Left forelimb (tissue), 1 donor: ENCODE measurements at regions not wholly inside any gene's neighbourhood (a gene's known extent, or its start where the extent isn't known, plus 50 kb on each side); places are given as distances from the start of the nearest gene placed in this dataset.
"Not testable (repeated sequence)": the region's sequence is repeated elsewhere in the genome, so short reads cannot be mapped to it uniquely, and the experiment has no call there.

Source experiments
- DNase-seq: peaks from one replicate; pipeline ENCODE4 v3.0.0-alpha.2; 2018; ENCODE audit warnings: low spot score

DNA sequence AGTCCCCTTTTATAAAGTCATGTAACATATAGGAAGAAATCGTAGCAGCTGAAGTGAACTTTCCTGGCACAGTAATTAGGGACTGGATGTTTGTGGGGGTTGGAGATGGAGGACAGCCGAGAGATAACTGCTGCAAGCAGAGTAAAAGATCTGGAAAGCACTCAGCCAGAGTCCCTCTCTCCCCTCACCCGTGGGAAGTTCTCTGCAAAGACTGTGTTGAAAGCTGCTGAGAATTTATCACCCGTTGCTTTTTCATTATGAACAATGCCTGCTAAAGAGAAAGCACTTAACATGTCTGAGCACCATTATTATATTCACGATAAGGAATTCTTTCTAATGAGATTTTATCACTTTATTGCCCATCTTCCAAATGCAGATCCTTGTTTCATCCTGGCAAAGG, 248.8 kb downstream of the SHOX2 start:
- DNase-seq: no peak

DNA sequence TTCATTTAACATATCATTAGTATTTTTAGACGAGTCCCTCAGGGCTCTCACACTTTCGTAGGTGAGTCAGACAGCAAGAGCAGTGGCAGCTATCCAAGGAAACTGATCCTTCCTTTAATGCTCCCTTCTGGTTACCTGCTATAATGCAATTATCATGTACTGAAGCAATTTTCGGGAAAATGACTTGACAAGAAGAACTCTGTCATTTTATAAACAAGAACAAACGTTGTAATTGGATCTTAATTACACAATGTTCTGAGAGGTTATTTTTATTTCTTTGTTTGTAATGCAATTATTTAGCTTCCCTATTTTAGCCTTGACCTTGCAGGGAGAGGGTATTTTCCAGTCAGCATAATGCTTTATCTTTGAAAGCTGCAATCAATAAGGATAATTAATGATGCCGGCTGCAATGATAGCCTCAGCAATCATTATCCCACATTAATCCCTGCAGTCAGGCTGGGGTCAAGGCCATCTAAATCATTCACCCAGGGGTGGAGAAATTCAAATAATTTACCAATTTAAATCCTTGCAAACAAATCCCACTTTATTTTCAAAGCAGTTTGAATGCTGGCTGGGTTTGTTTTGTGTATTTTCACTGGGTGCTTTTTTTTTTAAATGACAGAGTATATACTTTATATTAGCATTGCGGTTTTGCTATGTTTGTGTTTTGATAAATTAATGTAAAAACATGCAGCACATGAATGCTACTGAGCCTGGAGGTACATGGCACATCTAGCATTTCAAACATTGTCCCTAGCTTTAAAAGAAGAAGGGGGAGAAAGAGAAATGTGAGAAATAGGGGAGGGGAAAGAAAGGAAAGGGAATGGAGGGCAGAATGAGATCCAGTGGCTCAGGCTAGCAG, 249.9 kb downstream of the SHOX2 start:
- DNase-seq: no peak

DNA sequence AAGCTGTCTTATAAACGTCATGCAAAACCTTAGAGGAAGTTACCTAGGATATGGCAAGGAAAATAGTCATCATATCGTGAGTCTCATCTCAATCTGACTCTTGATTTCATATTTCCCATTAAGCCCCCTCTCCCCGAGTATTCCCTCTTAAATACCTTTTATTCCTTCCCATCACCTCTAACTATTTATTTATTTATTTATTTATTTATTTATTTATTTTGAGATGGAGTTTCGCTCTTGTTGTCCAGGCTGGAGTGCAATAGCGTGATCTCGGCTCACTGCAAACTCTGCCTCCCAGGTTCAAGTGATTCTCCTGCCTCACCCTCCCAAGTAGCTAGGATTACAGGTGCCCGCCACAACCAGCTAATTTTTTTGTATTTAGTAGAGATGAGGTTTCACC, 260.4 kb downstream of the SHOX2 start:
- not testable (repeated sequence) for DNase-seq

- DNase-seq: no peak
These were observed 261.2 kb downstream of the SHOX2 start for GRCh38 chr3:157844800-157845565.

GRCh38 chr3:157844216-157844615, 262.0 kb downstream of the SHOX2 start:
- DNase-seq: no peak

GRCh38 chr3:157841029-157841428, 265.2 kb downstream of the SHOX2 start:
- no peak for DNase-seq

DNA sequence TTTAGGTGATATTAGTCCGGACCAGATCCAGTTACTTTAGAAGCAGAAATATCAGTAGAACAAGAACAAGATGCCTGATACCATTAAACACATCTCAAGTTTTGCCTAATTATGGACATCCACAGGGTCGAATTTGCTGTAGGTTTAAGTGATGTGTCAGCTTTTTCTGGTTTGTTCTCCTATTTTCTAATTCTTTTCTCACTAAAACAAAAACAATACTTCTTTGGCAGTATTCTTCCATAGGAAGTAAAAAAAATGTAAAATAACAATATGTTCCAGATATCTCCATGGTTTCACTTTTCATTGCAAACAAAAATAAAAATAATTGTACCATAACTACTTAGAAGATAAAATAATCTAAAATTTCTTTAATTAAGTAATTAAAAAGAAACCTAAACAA, 265.7 kb downstream of the SHOX2 start:
- no peak for DNase-seq

DNA sequence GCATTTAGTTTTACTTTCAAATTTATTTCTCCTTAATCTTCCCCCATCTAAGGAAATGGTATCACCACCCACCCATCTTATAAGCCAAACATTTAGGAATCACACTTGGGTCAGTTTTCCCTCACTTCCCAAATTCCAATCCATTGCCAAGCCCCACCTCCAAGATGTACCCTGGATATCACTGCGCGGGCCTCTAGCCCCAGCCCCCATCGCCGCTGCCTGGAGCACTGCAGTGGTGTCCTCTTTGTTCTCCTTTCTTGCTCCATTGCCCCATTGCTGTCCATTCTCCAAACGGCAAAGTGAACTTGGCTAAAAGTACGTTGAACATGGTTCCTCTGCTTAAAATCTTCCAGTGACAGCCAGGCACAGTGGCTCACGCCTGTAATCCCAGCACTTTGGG, 267.8 kb downstream of the SHOX2 start:
- no peak for DNase-seq

DNA sequence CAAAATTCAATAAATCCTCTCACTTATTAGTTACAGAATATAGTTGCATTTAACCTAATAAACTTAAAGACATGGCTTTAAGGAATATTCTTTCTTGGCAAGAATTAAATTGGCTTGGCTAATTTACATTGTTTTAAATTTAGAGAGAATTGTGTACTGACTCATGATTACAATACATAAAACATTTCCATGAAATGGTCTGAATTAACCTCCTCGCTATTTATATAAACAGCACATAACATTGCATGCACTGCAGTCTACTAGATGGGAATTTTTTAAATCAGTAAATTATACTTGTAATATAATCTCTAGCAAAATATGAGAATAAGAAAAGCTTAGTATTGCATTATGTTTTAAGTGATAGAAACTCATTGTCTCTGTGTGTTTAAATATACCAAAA, 268.9 kb downstream of the SHOX2 start:
- no peak for DNase-seq

DNA sequence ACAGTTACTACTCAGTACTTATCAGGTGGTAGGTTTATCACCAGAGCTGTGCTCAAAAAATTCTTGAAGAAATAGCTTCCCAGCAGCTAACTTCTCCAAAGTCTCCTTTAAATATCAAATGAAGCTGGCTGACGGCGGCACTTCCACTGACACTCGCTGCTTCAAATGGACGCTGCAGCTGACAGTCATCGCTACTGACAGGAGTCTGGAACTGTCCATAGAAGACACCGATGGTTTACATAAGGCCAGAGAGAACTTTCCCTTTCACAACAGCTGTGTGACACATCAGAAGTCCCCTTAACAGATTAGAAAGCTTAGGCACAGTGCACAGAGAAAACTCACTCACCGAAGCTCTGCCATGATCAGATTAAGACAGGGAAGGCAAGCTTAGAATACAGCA, 270.2 kb downstream of the SHOX2 start:
- no peak for DNase-seq

DNA sequence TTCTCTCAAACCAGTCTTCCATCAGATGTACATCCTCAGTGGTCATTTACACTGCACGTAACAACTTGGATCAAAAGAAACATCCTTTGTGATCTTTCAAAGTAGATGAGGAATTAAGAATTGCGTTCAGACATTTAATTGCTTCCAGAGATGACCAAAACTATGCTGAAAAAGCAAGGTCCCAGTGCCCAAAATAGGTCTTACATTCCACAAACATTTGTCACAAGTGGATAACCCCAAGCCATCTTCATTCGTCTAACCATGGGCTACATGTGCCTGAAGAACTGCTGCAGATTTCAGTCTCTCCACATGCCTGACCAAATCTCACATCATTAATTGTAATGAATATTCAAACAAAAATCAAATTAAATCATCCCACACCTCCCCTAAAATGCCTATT, 273.6 kb downstream of the SHOX2 start:
- DNase-seq: no peak

- no peak for DNase-seq
These were observed 275.5 kb downstream of the SHOX2 start for GRCh38 chr3:157830556-157831236.

GRCh38 chr3:157829786-157830185, 276.4 kb downstream of the SHOX2 start:
- DNase-seq: no peak

- no peak for DNase-seq
These were observed 281.9 kb downstream of the SHOX2 start for GRCh38 chr3:157824281-157824680.

GRCh38 chr3:157823050-157823449, 283.2 kb downstream of the SHOX2 start:
- DNase-seq: no peak

DNA sequence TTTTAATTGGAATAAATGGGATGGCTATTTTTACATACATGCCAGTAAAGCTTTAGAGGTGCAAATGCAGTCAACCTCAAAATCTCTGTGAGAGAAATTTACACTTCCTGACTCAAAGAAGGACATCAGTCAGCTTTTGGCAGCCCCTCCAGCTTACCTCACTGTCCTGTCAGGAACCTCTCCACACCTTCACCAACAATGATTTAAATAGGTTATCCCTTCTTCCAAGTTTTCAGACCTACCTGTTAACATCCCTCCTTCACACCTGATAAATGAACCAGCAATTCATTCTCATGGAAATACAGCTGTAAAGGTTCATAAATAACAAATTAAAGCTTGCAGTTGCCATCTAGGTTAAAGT, 286.1 kb downstream of the SHOX2 start:
- no peak for DNase-seq

GRCh38 chr3:157819270-157820156, 286.7 kb downstream of the SHOX2 start:
- DNase-seq: no peak

- DNase-seq: no peak
These were observed 289.3 kb downstream of the SHOX2 start for GRCh38 chr3:157816896-157817295.

DNA sequence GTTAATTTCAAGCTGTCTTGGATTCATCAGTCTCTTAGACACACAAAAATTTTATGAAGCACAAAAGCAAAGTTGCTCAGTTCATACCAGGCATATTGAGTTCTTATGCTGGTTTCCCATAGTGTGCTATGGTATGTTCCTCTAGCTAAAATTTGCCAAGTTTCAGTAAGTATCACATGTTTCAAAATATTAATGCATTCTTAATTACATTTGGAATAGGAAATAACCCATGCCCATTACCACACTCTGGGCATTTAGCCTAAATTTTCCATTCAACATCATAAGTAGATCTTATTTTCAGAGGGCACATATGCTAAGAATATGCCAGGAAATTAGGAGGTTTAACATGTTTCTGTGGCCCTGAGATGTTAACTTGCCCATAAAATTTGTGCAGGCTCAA, 289.9 kb downstream of the SHOX2 start:
- no peak for DNase-seq

- DNase-seq: no peak
These were observed 290.5 kb downstream of the SHOX2 start for GRCh38 chr3:157815739-157816138.

- DNase-seq: no peak
These were observed 295.1 kb downstream of the SHOX2 start for GRCh38 chr3:157810924-157811718.
